Ammon's horn (tissue), 1 donor: ENCODE measurements at regions not wholly inside any gene's neighbourhood (a gene's known extent, or its start where the extent isn't known, plus 50 kb on each side); places are given as distances from the start of the nearest gene placed in this dataset.
"Not testable (repeated sequence)": the region's sequence is repeated elsewhere in the genome, so short reads cannot be mapped to it uniquely, and the experiment has no call there.

Experiments used
- DNase-seq: peaks from one replicate; pipeline ENCODE4 v3.0.0-alpha.2; 2016; ENCODE audit warnings: low spot score

DNA sequence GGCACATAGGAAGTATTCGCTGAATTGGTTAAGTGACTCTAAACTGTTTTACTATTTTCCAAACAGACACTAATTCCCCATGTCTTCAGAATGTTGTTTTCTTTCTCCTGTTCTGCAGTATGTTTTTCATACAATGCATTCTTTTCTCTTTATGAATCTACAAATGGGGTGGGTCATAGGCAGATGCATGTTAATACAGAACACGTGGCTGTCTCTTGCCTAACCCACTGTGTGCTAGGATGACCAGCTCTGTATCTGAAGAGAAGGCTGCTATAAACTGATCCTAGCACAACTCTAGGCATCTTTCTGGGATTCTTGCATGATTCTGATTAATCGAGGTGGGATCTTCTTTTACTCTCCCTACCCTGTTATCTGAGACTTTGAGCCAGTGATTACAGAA, 826.0 kb downstream of the PLCL1 start:
- DNase-seq: no peak

DNA sequence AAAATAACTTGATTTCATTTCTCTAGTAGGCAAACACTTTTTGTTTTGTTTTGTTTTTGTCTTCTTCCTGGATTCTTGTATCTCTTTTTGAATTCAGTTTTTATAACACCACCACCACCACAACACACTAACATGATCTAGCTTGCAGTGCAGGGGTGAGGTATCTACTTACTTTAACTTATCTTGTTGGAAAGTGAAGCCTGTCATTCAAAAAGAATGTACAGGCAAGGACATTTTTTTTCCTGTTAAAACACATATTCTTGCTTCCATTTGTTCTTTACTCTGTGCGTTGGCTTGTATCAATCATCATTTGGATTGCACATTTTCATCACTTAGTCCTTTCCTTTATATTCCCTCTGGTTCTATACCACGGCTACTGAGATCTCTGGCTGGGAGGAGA, 824.2 kb downstream of the PLCL1 start:
- no peak for DNase-seq

DNA sequence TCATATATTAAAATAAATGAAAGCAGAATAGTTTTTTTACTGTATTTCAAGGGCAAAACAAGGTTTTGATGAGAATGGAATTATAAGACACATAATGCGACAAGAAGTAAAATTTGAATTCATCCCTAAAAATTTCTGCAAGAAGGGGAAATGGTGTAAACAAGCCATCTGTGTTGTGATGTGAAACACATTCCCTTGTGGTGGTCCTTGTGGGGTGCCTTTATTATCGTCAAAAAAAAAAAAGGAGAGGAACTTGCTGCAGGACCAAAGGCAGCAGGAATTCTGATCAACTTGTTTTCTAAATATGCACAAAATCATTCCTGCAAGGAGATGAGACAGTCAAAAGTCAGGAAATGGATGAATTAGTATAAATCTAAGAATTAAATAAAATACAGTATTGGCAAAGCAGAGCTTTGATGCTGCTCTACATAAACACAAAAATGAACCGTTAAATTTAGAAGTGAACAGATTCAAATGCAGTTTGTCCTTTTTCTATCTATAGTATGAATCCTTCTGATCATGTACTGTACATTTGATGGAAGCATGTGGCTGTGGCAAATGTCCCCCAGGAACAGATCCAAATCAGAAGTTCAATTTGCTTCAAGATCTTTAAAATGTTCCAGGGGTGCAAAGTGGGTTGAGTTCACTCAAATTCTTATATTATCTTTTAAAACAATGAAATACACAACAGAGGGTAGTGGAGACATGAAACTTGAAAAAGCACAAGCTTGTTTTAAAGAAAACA, 818.8 kb downstream of the PLCL1 start:
- no peak for DNase-seq

DNA sequence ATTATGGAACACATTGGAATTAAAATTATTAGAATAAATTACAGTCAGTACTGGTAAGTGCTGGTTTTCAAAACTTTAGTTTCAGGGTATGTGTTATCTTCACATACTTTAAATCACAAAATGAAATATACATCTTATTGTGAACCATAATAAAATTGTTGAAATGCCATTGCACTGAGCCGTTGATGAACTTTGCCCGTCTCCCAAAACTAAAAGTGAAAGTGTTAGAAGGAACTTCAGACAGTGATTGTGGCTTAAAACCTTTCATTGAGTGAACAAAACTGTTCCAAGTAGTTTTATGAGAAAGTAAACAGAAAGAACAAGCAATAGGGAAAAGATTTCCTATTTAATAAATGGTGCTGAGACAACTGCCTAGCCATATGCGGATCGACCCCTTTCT, 811.6 kb downstream of the PLCL1 start:
- DNase-seq: no peak

DNA sequence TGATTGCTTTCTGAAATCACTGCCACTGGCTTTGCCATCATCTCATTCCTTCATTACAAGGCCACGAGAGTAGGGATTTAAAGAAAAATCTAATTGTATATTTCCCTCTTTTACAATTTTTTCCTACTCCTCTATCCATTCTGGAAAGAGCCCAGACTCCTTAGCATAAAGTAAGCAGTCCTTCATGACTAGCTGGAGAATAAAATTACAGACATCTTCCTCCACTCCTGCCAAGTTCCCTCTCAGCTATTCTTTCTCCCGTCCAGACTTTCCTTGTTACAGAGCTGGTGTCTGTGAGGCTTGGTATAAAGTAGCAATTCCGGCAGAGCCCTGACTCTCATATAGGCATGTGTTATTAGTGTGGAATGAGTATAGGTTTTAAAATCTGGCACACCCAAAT, 806.8 kb downstream of the PLCL1 start:
- no peak for DNase-seq

DNA sequence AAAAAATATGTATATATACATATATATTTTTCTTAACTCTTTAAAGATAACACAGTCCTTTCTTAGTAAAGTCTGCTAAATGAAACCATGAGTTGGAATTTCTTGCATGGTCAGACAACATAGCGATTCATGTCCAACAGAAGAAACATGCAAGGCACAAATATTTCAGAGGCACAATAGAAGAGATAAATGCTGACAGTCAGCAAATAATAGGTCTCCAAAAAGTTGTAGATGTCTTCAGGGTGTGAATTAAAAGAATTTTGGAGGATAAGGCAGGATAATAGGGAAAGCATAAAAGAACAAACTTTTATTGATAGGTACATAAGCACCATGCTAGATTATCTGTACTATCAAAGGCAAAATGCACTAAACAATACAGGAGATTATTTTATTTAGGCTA, 800.2 kb downstream of the PLCL1 start:
- DNase-seq: no peak

DNA sequence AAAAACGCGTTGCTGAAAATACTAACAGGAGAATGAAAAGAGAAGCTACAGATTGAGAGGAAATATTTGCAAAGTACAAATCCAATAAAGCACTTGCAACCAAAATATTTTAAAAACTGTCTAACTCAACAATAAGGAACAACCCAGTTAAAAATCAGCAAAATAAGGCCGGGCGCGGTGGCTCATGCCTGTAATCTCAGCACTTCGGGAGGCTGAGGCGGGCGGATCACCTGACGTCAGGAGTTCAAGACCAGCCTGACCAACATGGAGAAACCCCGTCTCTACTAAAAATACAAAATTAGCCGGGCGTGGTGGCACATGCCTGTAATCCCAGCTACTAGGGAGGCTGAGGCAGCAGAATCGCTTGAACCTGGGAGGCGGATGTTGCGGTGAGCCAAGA, 798.6 kb downstream of the PLCL1 start:
- DNase-seq: not testable (repeated sequence)

DNA sequence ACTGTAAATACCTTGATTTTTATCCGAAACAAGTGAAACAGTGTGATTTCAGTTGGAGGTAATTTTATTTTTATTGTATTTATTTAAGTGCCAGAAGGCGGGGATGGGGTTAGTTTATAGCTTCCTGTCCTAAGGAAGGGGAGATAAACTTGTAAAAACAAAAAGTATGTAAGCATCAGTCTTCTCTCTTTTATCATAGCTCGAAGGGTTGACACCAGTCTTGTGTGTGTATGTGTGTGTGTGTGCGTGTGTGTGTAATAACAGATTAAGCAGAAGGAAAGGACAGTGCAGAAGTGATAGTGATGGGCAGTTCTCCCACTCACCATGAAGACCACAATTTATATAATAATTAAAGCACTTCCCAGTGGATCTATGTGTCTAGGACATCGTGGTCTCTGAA, 793.3 kb downstream of the PLCL1 start:
- no peak for DNase-seq

DNA sequence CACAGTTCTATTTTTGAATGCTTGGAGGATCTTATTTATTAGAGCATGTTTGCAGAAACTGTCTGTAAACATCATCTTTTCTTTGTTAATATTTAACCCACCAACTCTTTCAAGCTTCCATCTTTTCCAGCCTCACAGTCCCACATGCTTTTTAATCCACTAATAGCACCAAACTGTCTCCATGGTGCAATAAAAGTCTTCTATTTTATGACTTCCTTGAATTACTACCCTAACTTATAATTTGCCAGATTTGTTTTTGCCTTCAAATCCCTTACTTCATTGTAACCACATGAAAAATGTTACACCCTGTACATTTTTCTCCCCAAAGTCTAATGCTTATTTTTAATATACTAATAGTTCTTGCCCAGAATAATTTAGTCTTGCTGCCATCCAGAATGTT, 792.6 kb downstream of the PLCL1 start:
- no peak for DNase-seq

DNA sequence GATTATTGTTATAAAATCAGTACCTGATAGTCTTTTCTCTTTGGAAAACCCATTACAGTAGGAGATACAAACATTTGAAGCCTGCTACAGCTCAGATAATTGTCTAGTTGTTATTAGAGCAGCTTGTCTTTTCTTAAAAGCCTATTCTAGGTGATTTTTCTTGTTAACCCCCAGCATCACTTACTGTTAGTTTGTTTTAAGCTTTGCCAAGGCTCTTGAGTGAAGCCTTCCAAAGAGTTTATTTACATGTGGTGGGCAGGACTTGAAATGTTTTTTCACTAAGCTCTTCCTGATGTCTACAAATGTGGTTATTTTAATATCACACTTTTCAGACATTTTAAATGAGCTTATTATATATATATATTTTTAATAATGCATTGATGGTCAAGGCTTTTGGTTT, 791.3 kb downstream of the PLCL1 start:
- no peak for DNase-seq

DNA sequence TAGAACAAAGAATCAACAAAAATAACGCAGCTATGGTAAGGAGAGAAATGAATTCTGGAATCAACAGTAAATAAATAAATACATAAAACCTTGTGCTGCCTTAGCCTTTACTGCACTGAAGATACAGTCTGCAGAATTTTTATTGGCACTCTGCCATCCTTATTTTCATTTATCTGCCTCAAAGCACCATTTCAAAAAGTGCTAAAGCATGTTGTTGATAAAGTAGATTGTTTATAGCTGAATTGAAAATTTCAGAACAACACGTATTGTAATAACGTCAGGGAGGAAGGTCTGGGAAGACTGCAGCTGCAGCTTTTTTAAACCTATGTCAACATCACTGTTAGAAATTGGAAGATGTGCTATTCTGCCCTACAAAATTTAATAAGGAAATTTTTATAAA, 787.2 kb downstream of the PLCL1 start:
- DNase-seq: no peak

DNA sequence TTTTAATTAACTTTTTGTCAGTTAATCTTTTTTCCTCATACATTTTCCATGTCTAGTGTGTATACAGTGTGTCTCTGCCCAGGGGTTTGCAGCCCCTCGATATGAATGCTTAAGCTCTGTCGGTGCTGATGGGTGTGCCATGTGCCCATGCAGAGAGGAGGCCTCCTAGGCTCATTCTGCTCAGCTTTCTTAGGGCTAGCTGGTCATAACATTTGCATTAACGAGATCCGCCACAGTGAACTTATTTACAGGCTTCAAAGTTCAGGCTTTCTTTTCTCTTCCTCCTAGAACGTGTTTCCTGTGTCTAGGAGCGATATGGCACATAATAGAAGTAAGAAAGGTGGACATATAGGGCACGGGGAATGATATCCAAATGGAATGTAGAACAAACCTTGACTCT, 783.3 kb downstream of the PLCL1 start:
- DNase-seq: no peak

DNA sequence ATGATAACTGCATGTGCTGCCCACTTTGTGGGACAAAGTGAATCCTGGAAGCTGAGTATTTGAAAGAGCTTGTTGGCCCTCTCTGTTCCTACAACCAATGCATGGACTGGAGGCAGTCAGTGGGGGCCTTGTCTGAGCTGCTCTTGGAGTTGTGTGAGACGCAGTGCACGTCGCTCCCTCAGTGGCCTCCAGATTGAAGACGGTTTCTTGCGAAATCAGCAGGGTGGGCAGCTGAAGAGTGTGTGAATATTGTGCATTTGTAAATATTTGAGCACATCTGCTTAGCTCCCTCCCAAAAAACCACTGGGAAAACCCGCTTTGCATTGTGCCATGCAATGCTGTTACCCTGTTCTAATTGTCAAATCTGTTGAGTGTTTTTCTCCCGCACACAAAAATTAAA, 782.8 kb downstream of the PLCL1 start:
- DNase-seq: no peak

DNA sequence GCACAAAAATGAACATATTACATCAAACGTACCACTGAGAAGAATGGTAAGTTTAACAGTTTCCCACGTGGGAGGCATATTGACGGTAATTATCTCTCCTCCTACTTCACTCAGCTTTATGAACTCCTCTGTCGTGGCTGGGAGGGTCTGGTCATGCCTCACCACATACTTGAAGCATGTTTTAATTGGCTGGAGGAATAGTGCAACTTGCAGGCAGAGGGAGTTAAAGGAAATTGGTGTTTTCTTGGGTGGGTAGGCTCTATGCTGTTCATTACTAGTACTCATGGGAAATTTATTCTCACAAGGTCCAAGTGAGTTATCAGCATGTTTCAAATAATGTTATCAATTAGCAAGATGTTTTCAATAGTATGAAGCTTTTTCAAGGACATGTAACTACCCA, 767.0 kb downstream of the PLCL1 start:
- no peak for DNase-seq

DNA sequence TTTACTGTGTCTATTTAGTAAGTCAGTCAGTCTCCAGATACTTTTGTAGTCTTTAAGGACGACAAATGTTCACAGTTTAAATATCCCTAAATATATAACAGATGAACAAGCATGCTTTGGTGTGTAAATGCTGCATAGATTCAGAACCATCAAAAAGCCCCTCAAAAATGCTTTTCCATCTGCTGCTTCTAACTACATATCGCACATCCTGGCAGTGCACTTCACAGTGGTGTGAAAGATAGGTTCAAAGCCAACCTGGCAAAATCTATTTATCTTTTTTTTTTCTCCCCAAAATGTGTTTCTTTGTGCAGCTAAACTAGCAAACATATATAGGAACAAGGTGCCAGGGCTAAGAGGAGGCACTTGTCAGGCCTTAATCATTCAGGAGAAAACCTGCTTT, 753.8 kb downstream of the PLCL1 start:
- DNase-seq: no peak

DNA sequence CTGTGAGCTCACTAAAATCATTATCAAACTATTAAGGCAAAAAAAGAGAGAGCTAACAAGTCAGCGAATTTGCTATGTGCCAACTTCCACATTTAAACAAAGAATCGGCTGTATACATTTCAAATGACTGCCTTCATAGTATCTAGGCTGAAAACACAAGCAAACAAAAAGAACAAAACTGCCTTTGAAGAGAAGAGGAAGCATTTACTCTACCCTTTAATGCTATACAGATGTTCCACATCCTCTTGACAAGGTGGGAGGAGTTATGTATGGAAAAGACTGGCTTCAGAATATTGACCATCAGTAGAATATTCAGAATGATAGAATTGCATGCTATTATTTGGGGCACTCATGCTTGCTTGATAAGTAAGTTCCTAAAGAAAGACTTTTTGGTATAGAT, 741.7 kb downstream of the PLCL1 start:
- DNase-seq: no peak

DNA sequence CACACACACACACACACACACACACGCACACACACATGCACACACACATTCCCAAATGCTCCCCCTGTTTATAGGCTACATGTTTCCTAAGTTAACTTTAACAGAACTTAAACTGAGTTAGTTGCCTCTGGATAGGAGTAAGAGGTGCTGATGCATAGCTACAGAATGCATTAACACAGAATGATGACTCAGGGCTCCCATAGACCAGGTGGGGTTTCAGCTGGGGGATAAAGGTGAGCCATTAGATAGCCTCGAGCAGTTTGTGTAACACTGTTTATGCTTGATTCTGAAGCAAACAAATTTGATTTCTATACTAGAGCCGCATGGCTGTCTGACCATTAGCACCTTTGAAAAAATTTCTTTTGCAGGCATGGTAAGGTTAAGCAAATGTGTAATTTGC, 741.0 kb downstream of the PLCL1 start:
- DNase-seq: no peak

DNA sequence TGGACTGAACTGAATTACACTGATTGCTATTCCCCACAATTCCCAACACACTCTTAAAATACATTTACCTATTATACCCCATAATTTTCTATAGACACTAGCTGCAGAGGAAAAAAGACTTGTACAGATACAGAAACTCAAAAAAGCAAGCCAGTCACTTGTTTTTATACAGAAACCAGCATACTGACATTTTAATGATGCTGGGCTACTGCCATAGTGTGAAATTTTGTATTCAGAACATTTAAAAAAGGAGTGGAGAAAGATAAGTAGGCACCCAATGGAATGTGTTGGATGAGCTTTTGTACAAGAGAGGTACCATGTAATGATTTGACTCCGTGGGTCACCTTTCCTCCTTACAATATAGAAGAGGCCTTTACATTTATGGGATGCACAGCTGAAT, 740.1 kb downstream of the PLCL1 start:
- no peak for DNase-seq

DNA sequence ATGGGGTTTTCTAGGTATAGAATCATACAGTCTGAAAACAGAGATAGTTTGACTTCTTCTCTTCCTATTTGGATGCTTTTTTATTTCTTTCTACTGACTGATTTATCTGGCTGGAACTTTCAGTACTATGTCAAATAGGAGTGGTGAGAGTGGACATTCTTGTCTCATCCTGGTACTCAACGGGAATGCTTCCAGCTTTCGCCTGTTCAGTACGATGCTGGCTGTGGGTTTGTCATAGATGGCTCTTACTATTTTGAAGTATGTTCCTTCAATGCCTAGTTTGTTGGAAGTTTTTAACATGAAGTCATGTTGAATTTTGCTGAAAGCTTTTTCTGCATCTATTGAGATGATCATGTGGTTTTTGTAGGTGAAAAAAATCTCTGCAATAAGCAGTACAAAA, 730.4 kb downstream of the PLCL1 start:
- DNase-seq: no peak

DNA sequence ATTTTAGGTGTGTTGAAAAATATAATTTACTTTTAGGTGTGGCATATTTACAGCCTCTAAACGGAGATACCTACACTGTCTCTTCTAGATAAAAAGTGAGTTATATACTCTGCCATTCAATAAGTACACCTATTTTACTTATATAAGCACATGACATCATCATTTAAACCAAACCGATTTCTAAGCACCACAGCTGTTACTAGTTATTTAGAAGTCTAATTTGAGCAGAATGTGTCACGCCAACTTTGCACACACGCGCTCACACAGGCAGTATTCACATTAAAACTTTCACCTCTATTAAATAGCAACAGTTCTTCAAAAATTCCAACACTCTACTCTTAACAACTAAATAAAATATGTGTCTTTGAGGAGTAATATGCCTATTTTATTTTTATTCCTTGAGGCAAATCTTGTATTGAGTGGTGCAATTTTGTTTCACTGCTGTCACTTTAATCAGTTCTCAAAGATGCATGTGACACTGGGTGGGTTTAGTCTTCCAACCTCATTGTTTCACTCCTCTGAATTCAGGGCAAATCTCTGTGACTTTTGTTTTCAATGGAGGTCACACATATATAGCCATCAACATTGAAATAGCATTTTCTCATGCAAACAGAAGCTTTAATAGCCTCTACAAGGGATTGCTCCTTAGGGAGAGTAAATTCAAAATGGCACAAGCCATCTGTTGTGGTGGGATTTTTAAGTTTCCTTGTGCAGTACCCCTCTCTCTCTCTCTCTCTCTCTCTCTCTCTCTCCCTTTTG, 721.0 kb downstream of the PLCL1 start:
- no peak for DNase-seq

DNA sequence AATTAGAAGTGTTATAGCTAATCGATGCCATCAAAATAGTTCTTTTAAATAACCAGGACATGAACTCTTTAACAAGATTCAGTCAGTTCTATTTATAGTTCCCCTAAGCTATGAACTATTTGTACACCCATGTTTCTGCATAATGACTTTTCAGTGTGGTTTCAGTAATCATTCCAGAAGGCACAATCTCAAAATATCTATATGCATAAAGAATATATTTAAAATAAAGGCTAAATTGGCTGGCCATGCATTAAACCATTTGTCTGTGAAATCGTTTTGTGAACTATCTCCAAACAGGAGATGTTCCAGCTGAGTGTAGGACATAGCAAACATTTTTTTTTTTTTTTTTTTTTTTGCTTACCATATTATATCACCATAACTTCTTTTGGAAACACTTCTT, 719.3 kb downstream of the PLCL1 start:
- no peak for DNase-seq

DNA sequence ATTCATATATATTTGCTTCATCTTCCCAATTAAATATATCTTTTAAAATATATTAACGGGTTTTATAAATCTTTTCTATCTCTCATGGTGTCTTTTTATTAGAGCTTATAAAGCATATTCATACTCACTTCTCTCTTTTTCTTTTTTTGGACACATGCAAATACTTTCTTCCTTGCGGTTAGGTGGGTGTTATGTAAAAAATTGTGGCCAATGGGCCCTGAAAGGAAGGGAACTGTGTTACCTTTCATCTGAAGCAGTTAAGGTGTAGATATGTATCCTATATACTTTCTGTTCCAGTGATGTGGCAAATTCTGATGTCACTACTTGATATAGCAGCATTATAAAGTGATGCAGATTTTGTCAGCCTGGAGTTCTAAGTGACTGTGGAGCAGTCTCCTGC, 714.5 kb downstream of the PLCL1 start:
- no peak for DNase-seq

DNA sequence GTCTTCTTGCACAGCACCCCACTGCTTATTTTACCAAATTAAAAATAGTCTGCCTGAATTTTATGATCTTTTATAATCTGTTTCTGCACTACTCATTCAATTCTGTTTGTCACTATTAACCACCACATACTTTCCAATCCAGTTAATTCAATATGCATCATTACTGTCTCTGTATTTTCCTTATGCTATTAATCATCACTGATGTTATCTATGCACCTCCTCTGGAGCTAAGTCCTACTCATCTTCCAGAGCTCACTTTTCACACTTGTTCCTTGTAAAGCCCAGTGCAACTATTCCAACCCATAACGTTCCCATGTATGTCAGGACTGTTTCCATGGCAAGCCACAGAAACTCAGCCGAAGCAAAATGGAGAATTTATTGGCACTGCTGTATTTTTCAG, 713.6 kb downstream of the PLCL1 start:
- DNase-seq: no peak

DNA sequence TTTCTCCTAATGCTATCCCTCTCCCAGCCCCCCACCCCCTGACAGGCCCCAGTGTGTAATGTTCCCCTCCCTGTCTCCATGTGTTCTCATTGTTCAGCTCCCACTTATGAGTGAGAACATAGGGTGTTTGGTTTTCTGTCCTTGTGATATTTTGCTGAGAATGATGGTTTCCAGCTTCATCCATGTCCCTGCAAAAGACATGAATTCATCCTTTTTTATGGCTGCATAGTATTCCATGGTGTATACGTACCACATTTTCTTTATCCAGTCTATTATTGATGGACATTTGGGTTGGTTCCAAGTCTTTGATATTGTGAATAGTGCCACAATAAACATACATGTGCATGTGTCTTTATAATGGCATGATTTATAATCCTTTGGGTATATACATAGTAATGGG, 704.2 kb downstream of the PLCL1 start:
- not testable (repeated sequence) for DNase-seq
